ENCODE measurements at regions not wholly inside any gene's neighbourhood (a gene's known extent, or its start where the extent isn't known, plus 50 kb on each side); places are given as distances from the start of the nearest gene placed in this dataset.

GRCh38 chrX:96376266-96376665 lies 308.4 kb upstream of the DIAPH2 start:
- Mint-ChIP-seq H3K4me3 (ENCODE audit: low read depth) (no peak overlapping the region), H3K36me3 (ENCODE audit: insufficient read depth) (no peaks in the 10 kb centered on the region), H3K27me3 (no peaks in the 10 kb centered on the region), H3K4me1 (ENCODE audit: low read depth) (peaks cover 6% of the 10 kb centered on the region), H3K27ac (no peak overlapping the region), H3K9me3 (ENCODE audit: low read depth) (no peaks in the 10 kb centered on the region)
- TF ChIP-seq CTCF (IDR thresholded peaks at IDR 0.05; ENCODE audit: unreplicated experiment): no peak
- no peak for DNase-seq (ENCODE audit: low spot score, unreplicated experiment)

GRCh38 chrX:96379951-96380350 lies 304.7 kb upstream of the DIAPH2 start:
- DNase-seq (ENCODE audit: low spot score, unreplicated experiment): no peak
- TF ChIP-seq CTCF (IDR thresholded peaks at IDR 0.05; ENCODE audit: unreplicated experiment): no peak
- Mint-ChIP-seq H3K27ac (no peak overlapping the region), H3K4me1 (ENCODE audit: low read depth) (peaks cover 2% of the 10 kb centered on the region), H3K4me3 (ENCODE audit: low read depth) (no peak overlapping the region), H3K36me3 (ENCODE audit: insufficient read depth) (no peaks in the 10 kb centered on the region), H3K9me3 (ENCODE audit: low read depth) (no peaks in the 10 kb centered on the region), H3K27me3 (no peaks in the 10 kb centered on the region)

- no peak for TF ChIP-seq CTCF (IDR thresholded peaks at IDR 0.05; ENCODE audit: unreplicated experiment)
- no peak for DNase-seq (ENCODE audit: low spot score, unreplicated experiment)
- Mint-ChIP-seq H3K27ac (no peak overlapping the region), H3K36me3 (ENCODE audit: insufficient read depth) (no peaks in the 10 kb centered on the region), H3K27me3 (no peaks in the 10 kb centered on the region), H3K4me3 (ENCODE audit: low read depth) (no peak overlapping the region), H3K4me1 (ENCODE audit: low read depth) (peaks cover 2% of the 10 kb centered on the region), H3K9me3 (ENCODE audit: low read depth) (no peaks in the 10 kb centered on the region)
Measured at GRCh38 chrX:96382018-96382417, 302.6 kb upstream of the DIAPH2 start.

- no peak overlapping the region for H3K27ac Mint-ChIP-seq
- H3K4me1 Mint-ChIP-seq (ENCODE audit: low read depth): peaks cover 9% of the 10 kb centered on the region
- TF ChIP-seq CTCF (IDR thresholded peaks at IDR 0.05; ENCODE audit: unreplicated experiment): no peak
- H3K36me3 Mint-ChIP-seq (ENCODE audit: insufficient read depth): no peaks in the 10 kb centered on the region
- no peaks in the 10 kb centered on the region for H3K9me3 Mint-ChIP-seq (ENCODE audit: low read depth)
- no peaks in the 10 kb centered on the region for H3K27me3 Mint-ChIP-seq
- H3K4me3 Mint-ChIP-seq (ENCODE audit: low read depth): no peak overlapping the region
- DNase-seq (ENCODE audit: low spot score, unreplicated experiment): no peak
Measured at GRCh38 chrX:96383428-96383827, 301.2 kb upstream of the DIAPH2 start.

- H3K4me3 Mint-ChIP-seq (ENCODE audit: low read depth): no peak overlapping the region
- no peak for TF ChIP-seq CTCF (IDR thresholded peaks at IDR 0.05; ENCODE audit: unreplicated experiment)
- H3K9me3 Mint-ChIP-seq (ENCODE audit: low read depth): no peaks in the 10 kb centered on the region
- no peaks in the 10 kb centered on the region for H3K27me3 Mint-ChIP-seq
- no peak overlapping the region for H3K27ac Mint-ChIP-seq
- H3K4me1 Mint-ChIP-seq (ENCODE audit: low read depth): peaks cover 7% of the 10 kb centered on the region
- H3K36me3 Mint-ChIP-seq (ENCODE audit: insufficient read depth): no peaks in the 10 kb centered on the region
- no peak for DNase-seq (ENCODE audit: low spot score, unreplicated experiment)
Measured at GRCh38 chrX:96386325-96386724, 298.3 kb upstream of the DIAPH2 start.

Data from progenitor cell of endocrine pancreas (in vitro differentiated cells).